ENCODE measurements at regions not wholly inside any gene's neighbourhood (a gene's known extent, or its start where the extent isn't known, plus 50 kb on each side); places are given as distances from the start of the nearest gene placed in this dataset.

- DNase-seq: no peak
Observed at GRCh38 chr14:54177641-54178621, 218.9 kb upstream of the CDKN3 start.

GRCh38 chr14:54182419-54183045 is 214.3 kb upstream of the CDKN3 start:
- DNase-seq: no peak

GRCh38 chr14:54186821-54187763 is 209.7 kb upstream of the CDKN3 start:
- no peak for DNase-seq

GRCh38 chr14:54188064-54188666 is 208.6 kb upstream of the CDKN3 start:
- DNase-seq: no peak

GRCh38 chr14:54189333-54189732 is 207.5 kb upstream of the CDKN3 start:
- DNase-seq: no peak

GRCh38 chr14:54189748-54190354 is 207.0 kb upstream of the CDKN3 start:
- DNase-seq: no peak

- DNase-seq: no peak
Observed at GRCh38 chr14:54191846-54192245, 205.0 kb upstream of the CDKN3 start.

- no peak for DNase-seq
Observed at GRCh38 chr14:54192610-54193009, 204.2 kb upstream of the CDKN3 start.

- no peak for DNase-seq
Observed at GRCh38 chr14:54193871-54194270, 202.9 kb upstream of the CDKN3 start.

GRCh38 chr14:54194501-54194900 is 202.3 kb upstream of the CDKN3 start:
- no peak for DNase-seq

- DNase-seq: no peak
Observed at GRCh38 chr14:54197369-54197768, 199.4 kb upstream of the CDKN3 start.

GRCh38 chr14:54200726-54201125 is 196.1 kb upstream of the CDKN3 start:
- no peak for DNase-seq

GRCh38 chr14:54202288-54202687 is 194.5 kb upstream of the CDKN3 start:
- DNase-seq: no peak

- no peak for DNase-seq
Observed at GRCh38 chr14:54206516-54206915, 190.3 kb upstream of the CDKN3 start.

GRCh38 chr14:54207075-54207474 is 189.7 kb upstream of the CDKN3 start:
- no peak for DNase-seq

- no peak for DNase-seq
Observed at GRCh38 chr14:54207476-54208462, 189.0 kb upstream of the CDKN3 start.

GRCh38 chr14:54208751-54209150 is 188.1 kb upstream of the CDKN3 start:
- DNase-seq: no peak

- DNase-seq: no peak
Observed at GRCh38 chr14:54209511-54210250, 187.1 kb upstream of the CDKN3 start.

GRCh38 chr14:54211551-54212308 is 185.1 kb upstream of the CDKN3 start:
- DNase-seq: no peak
